ENCODE measurements at regions not wholly inside any gene's neighbourhood (a gene's known extent, or its start where the extent isn't known, plus 50 kb on each side); places are given as distances from the start of the nearest gene placed in this dataset.
"Not testable (repeated sequence)": the region's sequence is repeated elsewhere in the genome, so short reads cannot be mapped to it uniquely, and the experiment has no call there.

DNA sequence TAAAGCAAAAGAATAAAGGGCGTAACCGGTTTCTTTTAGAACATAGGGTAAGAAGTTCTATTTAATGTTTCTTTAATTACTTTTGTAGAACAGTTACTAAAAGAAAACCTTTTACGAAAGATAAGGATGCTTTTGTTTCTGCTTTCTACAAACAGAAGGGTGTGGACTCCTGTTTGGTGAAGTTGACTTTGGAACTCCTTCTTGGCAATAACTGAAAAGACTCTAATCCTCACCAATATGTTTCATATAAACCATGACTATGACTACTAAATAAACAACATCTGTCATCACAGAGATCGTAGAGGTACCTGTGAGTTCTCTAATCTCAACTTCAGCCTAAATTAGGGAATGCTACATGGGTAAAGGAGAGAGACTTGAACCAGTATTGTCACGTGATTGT lies 210.8 kb upstream of the FLRT2 start:
- no peak for DNase-seq (ENCODE audit: low spot score)

DNA sequence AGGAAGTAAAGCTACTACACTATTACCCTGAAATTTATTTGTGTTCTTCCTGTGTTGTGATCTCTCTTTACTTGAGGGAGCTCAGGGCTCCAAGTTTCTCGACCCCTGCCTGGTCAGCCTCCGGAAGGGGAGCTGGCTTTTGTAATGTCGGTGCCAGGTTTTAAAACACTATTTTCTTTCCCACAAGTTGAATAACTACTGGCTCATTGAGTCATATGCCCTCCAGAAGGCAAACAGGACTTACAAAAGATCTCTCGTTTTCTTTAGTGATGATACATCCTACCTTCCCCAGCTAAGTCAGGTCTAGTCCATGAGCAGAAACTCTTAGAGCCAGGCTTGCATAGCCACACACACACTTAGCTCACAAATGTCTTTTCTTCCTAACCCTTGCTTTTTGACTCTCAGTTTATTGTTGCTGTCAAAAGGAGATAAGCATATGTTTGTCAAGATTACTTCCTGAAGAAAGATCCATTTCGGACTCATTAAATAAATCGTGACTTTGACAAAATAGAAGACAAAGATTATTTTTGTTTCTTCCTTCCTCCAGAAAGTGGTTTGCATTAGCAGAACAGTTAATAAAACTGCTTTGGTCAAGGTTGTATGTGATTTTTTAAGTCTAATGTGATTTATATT lies 209.8 kb upstream of the FLRT2 start:
- no peak for DNase-seq (ENCODE audit: low spot score)

DNA sequence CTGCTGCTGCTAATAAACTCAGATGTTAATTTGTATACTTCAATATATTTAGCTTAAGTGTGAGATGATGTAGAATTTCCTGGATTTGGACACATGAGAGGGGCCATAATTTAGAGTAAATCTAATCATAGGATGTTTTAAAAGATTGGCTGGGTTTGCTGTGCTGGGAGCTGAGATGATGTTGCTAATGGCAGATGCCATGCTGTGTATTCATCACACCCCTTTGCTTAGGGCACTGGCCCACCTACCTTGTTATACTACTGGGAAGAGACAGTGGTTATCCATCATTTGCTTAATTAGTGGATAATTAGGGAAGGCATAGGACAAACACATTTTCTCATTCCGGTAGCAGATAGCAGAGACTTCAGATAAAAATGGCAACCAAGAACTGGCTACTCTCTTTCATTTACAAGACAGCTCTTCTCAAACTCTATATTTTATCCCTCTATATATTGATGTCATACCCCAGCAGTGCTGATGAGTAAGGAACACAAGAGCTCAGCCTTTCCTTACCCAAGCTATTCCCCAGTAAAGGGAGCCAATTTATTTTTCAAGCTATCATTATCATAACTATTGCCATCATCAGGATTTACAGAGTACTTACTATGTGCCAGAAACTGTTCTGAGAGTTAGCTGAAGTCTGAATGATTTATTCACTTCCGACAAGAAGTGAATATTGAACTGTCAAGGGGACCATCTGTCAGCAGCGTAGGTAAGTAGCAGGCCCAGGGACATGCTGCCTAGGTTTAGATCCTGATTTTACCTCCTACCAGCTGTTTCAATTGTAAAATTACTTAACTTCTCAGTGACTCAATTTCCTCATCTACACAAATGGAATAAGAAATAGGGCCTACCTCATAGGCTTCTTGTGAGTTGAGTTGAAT lies 204.6 kb upstream of the FLRT2 start:
- DNase-seq (ENCODE audit: low spot score): no peak

DNA sequence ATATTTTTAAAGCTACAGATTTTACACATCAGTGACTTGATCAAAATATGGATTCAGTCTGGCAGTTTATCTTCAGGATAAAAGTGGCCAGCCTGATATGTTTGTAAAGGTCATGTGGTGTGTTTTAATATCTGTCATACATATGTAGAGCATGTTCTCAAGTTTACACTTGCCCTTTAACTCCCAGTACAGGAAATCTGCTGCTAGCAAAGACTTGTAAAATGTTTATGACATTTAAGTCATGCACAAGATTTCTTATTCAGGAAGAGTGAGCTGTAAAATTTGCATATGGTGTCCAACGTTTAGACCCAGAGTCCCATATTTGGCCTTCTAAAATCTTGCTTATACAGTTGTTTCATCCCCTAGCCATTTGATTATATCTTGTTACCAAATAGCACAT lies 197.5 kb upstream of the FLRT2 start:
- no peak for DNase-seq (ENCODE audit: low spot score)

DNA sequence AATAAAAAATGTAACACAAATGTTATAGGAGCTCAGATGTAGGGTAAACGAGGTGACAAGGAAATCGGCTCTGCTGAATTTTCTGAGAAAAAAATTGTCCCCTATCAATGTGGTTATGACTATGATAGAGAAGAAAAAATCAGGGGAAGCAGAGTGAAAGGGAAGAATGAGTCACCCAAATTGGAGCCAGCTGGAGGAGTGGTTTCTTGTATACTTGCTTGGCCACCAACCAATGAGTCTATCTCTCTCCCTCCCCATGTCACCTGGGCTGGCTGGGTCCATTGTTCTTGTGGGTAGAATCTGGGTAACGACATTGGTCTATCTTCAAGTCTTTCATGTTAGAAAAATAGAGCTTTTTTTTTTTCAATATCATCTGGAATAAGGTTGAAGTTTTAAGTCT lies 196.6 kb upstream of the FLRT2 start:
- no peak for DNase-seq (ENCODE audit: low spot score)

DNA sequence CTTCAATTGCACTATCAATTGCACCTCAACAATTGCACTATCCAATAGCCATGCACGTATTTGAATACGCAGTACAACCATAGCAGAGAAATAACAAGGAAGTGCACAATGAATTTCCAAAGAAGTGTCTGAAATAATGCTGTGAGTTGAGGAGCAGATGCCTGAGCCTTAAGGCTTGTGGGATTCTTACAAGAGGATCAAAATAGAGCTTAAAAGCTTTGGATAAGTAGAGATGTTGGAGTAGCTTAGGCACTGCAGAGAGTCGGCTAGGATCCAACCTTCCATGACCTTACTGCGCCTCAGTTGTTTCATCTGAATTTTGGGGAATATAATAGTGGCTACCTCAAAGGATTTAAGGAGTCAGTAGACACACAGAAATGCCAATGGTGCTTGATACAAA lies 196.1 kb upstream of the FLRT2 start:
- no peak for DNase-seq (ENCODE audit: low spot score)

DNA sequence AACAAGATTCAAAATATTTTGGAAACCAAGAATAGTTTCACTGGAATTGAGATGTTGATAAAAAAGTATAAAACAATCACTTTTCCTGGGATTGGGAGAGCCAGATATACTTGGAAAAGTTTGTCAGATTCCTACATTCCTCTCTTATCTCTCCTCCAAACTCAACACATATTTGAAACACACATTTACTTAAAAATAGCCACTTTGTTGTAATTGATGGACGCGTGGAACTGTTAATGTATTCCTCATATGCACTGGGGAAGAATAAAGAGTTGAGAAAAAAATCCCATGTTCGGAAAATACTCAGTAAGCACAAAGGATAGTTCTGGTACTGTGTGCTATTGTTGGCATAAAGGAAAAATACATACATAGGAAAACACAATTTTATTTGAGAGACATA lies 195.6 kb upstream of the FLRT2 start:
- DNase-seq (ENCODE audit: low spot score): no peak

DNA sequence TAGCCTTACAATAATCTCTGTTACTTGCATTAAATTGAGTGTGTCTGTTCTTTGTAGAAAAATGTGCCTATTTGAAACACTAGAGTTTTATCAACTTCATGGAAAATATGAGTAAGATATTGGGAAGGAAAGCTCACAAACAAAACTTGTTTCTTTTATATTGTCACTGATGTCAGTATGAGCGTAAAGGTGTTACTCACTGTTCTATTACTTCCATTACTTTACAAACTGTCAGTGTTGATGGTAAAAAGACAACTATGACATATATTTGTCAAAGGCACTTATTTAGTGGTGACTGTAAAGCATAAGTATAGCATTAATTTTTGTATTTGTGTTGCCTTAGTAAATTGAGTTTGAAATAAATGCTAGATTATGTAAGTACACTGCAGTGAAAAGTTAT lies 193.7 kb upstream of the FLRT2 start:
- no peak for DNase-seq (ENCODE audit: low spot score)

DNA sequence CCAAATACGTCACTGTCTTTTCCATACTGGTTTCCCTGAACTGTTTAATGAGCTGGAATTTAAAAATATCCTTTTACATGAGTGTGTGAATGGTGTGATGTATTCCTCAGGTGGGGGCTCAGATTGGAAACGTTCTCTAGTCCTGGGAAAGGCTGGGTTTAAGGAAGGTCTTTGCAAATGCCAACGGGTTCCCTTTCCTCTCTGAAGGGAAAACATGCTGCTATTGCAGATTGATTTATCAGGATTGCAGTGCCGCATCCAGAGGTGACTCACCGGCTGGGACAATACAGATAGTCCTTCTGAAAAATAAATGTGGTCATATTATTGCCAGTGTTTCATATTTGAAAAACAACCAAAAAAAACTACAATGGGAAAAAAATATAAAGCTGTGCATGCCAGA lies 193.1 kb upstream of the FLRT2 start:
- no peak for DNase-seq (ENCODE audit: low spot score)

DNA sequence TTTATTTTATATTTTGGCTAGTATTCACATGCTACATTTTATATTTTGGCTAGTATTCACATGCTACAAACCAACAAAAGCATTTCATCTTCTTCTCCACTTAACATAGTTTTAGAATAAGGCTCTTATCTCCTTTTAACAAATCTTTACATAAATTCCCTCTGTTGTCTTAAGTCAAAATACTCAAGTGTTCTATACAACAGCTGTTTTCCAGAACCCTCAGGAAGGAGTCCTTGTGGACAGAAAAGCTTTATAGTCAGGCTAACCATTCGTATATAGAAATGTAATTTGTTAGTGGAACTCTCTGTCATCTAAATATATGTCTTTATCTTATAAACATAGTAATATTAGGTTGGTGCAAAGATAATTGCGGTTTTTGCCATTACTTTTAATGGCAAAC lies 191.0 kb upstream of the FLRT2 start:
- DNase-seq (ENCODE audit: low spot score): no peak

DNA sequence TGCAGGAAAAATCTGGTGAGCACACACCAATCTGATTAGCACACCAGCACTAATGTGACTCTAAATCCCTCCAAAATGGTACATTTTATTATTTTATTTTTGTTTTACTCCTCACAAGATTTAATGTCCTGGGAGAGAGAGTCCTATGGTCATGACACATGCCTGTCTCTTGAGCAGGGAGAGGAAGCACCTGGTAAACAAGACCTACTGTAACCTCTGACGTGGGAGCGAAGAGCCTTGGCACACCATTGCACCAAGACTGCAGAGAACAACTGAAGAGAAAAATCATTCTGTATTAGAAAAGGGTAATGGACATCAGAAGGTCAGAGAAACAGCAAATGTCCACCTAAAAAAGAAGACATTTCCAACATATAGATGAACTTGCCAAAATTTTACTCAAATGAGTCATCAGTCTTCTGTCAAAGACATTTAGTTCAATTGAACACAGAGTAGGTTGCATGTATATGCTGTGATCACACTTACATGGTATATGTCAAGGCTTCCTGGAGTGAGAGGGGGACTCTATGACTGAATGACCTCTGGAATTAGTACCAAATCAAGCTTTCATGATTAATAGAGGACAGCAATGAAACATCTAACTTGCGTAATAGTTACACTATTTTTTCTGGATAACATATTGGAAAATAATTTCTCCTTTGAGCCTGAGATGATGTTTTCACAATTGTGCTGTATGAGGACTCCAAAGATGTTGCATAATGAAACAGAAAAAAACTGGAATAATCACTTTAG lies 186.9 kb upstream of the FLRT2 start:
- no peak for DNase-seq (ENCODE audit: low spot score)

DNA sequence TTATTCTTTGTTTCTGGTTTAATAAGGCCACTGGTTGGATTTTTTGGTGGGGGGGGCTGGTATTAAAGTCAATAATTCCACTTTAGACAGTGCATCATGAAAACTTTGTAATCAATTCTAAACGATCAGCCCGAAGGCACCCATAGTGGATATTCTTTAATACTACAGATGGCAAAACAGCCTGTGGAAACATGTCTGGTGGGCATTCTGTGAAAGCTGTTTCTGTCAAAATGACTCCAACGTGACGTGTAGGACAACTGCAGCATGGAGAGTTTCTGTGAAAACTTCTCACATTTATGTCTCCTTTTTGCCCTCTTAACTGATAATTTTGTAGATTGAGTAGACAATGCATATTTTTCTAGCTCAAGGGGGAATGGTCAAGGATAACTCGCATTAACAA lies 185.8 kb upstream of the FLRT2 start:
- DNase-seq (ENCODE audit: low spot score): no peak

DNA sequence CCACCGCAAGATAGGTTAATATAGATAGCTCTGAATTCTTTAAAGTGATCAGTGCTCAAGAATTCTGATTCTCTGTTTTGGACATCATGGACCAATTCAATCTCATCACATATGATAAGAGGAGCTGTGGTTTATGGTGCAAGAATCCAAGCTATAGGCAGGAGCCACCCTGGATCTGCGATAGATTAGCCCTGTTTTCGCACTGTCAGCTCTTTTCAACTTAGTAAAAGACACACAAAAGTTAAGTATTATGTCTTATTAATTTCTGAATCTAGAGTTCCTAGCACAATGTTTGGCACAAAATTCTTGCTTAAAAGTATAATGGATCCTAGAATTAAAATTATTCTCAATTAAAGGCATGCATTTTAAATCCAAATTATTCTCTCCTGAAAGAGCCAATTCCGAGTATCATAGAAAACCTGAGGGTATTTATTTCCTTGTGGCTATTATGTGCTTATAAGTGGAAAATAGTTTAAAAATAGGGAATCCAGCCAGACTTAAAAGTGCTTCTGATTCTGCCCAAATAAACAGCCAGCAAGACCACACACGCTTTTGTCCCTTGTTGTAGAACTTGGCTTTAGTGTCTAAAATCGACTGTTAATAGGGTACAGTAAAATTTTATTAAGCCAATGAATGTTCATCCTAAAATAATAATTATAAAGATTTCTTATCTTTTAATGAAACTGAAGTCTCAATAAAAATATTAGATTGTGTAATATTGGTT lies 184.9 kb upstream of the FLRT2 start:
- no peak for DNase-seq (ENCODE audit: low spot score)

DNA sequence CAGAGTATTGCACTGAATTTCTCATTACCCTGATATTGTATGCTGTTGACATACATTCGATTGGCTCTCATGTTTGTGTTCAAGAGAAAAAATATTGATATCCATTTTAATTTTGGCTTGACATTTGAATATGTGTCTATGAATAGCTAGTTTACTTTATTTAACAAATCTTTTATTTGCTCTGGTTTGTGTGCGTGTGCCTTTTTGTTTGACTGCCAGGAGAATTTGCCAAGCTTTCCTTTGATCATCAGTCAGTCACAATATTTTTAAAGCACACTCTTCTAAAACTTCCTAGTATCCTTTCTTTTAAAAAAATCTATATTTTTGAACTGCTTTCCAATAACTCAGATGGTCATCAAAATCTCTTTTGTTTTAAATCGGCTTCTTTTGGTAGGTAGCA lies 179.3 kb upstream of the FLRT2 start:
- DNase-seq (ENCODE audit: low spot score): no peak

DNA sequence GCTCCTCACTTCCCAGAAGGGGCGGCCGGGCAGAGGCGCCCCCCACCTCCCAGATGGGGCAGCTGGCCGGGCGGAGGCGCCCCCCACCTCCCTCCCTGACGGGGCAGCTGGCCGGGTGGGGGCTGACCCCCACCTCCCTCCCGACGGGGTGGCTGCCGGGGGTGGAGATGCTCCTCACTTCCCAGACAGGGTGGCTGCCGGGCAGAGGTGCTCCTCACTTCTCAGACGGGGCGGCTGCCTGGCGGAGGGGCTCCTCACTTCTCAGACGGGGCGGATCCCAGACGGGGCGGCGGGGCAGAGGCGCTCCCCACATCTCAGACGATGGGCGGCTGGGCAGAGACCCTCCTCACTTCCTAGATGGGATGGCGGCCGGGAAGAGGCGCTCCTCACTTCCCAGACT lies 177.4 kb upstream of the FLRT2 start:
- DNase-seq (ENCODE audit: low spot score): not testable (repeated sequence)

DNA sequence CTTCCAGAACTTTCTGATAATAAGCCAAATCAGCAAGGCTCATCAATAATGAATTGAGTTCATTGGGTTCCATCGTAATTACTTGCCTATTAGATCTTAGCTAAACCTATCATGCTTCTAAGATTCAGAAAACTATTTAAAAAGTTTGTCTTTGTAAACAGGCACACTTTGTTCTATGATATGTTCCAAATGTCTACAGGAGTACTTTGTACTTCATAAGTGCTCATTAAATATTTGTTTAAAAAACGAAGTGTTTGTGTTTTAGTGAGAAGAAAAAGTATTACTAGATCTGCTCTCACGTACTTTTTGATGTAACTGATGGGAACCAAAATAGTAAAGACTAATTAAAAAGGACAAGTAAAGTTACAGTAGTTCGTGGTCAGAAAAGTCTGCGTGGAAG lies 172.8 kb upstream of the FLRT2 start:
- no peak for DNase-seq (ENCODE audit: low spot score)

DNA sequence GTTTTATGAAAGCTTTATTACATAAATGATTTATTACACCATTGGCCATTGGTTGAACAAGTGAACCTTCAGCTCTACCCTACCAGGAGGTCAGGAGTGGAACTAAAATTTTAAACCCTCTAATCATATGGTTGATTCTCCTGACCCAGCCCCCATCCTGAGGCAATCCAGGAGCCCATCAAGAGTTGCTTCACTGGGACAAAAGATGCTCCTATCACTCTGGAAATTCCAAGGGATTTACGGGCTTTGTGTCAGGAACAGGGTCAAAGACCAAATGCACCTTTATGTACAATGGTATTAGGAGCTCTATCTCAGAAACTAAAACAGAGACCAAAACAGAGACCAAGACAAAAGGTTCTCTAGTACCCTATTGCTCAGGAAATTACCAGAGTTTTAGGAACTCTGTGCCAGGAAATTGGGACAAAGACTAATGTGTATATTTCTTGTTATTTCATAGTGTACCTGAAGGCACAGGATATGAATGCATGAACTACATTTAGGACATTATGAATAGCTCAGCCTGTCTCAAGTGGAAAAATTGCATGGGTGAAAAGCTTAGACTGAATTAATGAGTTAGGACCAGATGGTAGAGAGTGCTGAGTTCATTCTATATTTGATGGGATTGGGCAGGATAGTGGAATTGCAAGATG lies 171.7 kb upstream of the FLRT2 start:
- no peak for DNase-seq (ENCODE audit: low spot score)

DNA sequence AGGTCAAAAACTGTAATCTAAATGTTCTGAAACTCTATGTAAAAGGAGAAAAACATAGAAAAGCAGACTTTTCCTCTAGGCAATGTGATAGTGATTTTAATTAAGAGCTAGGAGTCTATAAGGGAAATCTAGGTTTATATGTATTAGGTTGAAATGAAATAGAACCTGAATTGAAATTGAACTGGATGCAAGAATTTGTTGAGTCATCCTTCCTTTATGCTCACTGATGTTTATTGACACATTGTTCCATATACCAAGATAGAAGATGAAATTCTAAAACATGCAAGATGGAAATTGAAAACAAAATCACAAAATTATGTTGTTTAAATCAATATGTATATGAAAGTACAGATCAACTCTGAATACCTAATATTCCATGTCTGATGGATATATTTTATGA lies 170.4 kb upstream of the FLRT2 start:
- DNase-seq (ENCODE audit: low spot score): no peak

DNA sequence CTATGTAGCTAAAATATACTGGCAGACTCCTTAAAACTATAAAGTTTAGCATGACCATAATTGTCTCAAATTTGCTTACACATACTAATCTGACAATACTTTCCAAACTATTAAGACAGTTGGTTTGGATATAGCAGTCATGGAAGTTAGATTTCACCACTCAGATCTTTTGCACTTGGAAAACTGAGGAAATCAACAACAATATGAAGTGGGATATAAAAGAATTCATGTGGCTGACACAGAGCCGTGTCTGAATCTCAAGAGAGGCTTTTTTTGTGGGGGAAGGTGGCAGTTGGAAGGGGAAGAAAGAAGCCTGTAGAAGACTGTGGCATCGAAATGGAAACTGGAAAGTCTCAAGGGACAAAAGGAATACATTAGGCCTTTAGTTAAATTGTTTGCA lies 166.6 kb upstream of the FLRT2 start:
- no peak for DNase-seq (ENCODE audit: low spot score)

DNA sequence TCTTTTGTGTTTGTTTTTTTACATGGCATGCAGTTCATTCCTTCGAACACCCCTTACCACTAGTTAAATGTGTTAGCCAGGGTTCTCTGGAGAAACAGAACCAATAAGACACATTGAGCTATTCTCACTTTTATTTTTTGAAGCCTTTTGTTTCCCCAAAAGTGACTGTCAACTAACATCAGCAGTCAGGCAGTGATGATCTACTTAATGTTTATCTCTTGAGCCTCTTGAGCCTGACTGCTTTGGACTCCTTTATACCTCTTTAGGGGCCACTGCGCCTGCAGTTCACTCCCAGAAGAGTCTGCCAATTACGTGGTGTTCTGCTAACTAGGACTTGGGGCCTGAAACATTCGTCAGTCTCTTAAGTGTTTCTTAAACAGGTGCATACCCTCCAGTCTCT lies 163.7 kb upstream of the FLRT2 start:
- DNase-seq (ENCODE audit: low spot score): no peak

DNA sequence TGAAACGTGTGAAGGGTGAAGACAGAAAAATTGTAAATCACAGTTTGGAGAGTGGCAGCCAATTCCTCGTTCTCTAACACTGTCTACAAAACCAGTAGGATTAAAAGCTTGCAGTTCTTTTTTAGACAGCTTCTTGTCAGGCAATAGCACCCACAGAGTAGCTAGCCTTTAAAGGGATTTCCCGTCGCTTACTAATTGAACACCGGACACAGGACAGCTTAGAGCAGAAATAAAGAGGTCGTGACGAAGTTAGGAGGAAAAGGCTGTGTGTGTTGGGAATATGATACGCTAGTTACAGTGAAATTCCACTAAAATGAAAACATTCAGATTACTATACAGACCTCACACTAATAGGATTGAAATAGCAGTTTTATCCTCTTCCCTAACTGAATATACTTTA lies 149.1 kb upstream of the FLRT2 start:
- no peak for DNase-seq (ENCODE audit: low spot score)

DNA sequence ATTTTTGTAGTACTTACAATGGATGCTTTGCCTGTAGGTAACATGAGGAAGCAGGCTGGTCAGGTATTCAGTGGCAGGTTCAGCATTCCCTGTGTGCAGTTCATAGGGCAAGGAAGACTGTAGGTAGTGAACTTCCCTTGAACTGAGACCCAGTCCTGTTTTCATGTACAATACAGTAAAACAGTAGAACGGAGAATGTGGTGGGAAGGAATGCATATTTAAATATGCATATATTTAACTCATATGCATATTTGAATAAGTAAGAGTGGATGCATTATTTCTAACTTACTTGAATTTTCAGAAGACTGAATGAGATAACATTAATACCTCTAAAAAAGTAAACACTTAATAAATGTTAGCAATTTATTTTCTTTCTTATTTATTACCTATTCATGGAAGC lies 147.6 kb upstream of the FLRT2 start:
- DNase-seq (ENCODE audit: low spot score): no peak

Measured in Ammon's horn (tissue), 1 donor.